ENCODE measurements at regions not wholly inside any gene's neighbourhood (a gene's known extent, or its start where the extent isn't known, plus 50 kb on each side); places are given as distances from the start of the nearest gene placed in this dataset.

GRCh38 chr12:42979746-42980145 lies 390.2 kb upstream of the PRICKLE1 start:
- Histone ChIP-seq H3K4me2 (ENCODE audit: control insufficient read depth, insufficient read depth) (no peak overlapping the region), H2AFZ (ENCODE audit: control insufficient read depth, low read depth, low read length) (no peak overlapping the region), H3K79me2 (ENCODE audit: control insufficient read depth, insufficient read depth, low read length) (no peaks in the 10 kb centered on the region), H3K9me3 (replicated peaks; ENCODE audit: control insufficient read depth, insufficient read depth, low read length) (no peaks in the 10 kb centered on the region), H4K20me1 (ENCODE audit: control insufficient read depth, insufficient read depth) (no peaks in the 10 kb centered on the region), H3K27ac (ENCODE audit: control insufficient read depth, insufficient read depth) (no peak overlapping the region), H3K27me3 (replicated peaks in 1 of 2; ENCODE audit: control insufficient read depth in 2 of 2, insufficient read depth in 2 of 2, low read length in 1 of 2) (no peaks in the 10 kb centered on the region), H3K36me3 (ENCODE audit: control insufficient read depth in 2 of 2, insufficient read depth in 2 of 2, low read length in 1 of 2) (no peaks in the 10 kb centered on the region), H3K4me1 (ENCODE audit: control insufficient read depth, insufficient read depth, low read length) (no peaks in the 10 kb centered on the region), H3K4me3 (no peak overlapping the region), H3K9ac (ENCODE audit: control insufficient read depth, insufficient read depth, low read length) (no peak overlapping the region)
- ChIA-PET SMC1A (ENCODE audit: uncharacterized antibody, unreplicated experiment) (no interaction called here), RAD21 (ENCODE audit: unreplicated experiment) (no interaction called here), POLR2A (no interaction called here), CTCF (no interaction called here)
- DNase-seq (ENCODE audit: low read depth, low spot score) = no peak
- no peak for TF ChIP-seq GATAD2B (conservative IDR thresholded peaks at IDR 0.05; ENCODE audit: low read depth)
- no peak for TF ChIP-seq CREB1 (IDR thresholded peaks at IDR 0.05; ENCODE audit: low read depth)
- TF ChIP-seq EED (IDR thresholded peaks at IDR 0.05; ENCODE audit: low read depth) = no peak
- no peak for TF ChIP-seq NR2C2 (IDR thresholded peaks at IDR 0.05; ENCODE audit: borderline replicate concordance, control insufficient read depth, insufficient read length, low read depth)
- TF ChIP-seq SMARCA5 (IDR thresholded peaks at IDR 0.05) = no peak
- TF ChIP-seq BCL11A (IDR thresholded peaks at IDR 0.05; ENCODE audit: low read depth, low read length) = no peak
- no peak for TF ChIP-seq POLR2AphosphoS2 (IDR thresholded peaks at IDR 0.05; ENCODE audit: low read depth, low read length)
- no peak for TF ChIP-seq HCFC1 (IDR thresholded peaks at IDR 0.05; ENCODE audit: low read length)
- no peak for TF ChIP-seq STAT1 (conservative IDR thresholded peaks at IDR 0.05)
- in situ Hi-C loops (cut with MboI) = no loop called here
- no peak for FAIRE-seq
- no TSS peak for BruUV-seq (replicated peaks)
- intact Hi-C loops (cut with micrococcal nuclease; ENCODE audit: unreplicated experiment) = no loop called here
- no peak for ATAC-seq

- ChIA-PET RAD21 (ENCODE audit: unreplicated experiment) (no interaction called here), SMC1A (ENCODE audit: uncharacterized antibody, unreplicated experiment) (no interaction called here), CTCF (no interaction called here), POLR2A (no interaction called here)
- Histone ChIP-seq H3K4me2 (ENCODE audit: control insufficient read depth, insufficient read depth) (no peak overlapping the region), H3K4me3 (no peak overlapping the region), H3K79me2 (ENCODE audit: control insufficient read depth, insufficient read depth, low read length) (no peaks in the 10 kb centered on the region), H3K9ac (ENCODE audit: control insufficient read depth, insufficient read depth, low read length) (no peak overlapping the region), H4K20me1 (ENCODE audit: control insufficient read depth, insufficient read depth) (no peaks in the 10 kb centered on the region), H3K36me3 (ENCODE audit: control insufficient read depth in 2 of 2, insufficient read depth in 2 of 2, low read length in 1 of 2) (no peaks in the 10 kb centered on the region), H3K9me3 (replicated peaks; ENCODE audit: control insufficient read depth, insufficient read depth, low read length) (no peaks in the 10 kb centered on the region), H3K4me1 (ENCODE audit: control insufficient read depth, insufficient read depth, low read length) (no peaks in the 10 kb centered on the region), H3K27ac (ENCODE audit: control insufficient read depth, insufficient read depth) (no peak overlapping the region), H3K27me3 (replicated peaks in 1 of 2; ENCODE audit: control insufficient read depth in 2 of 2, insufficient read depth in 2 of 2, low read length in 1 of 2) (no peaks in the 10 kb centered on the region), H2AFZ (ENCODE audit: control insufficient read depth, low read depth, low read length) (no peak overlapping the region)
- DNase-seq (ENCODE audit: low read depth, low spot score) (no peak), FAIRE-seq (no peak), ATAC-seq (no peak)
- in situ Hi-C loops (cut with MboI) (no loop called here), intact Hi-C loops (cut with micrococcal nuclease; ENCODE audit: unreplicated experiment) (no loop called here)
- WGBS (ENCODE audit: insufficient coverage, insufficient replicate concordance, low lambda C conversion rate, missing lambda C conversion rate) = 0% methylated on average over 1 of the region's 1 CpG
- BruUV-seq (replicated peaks) = no TSS peak
- TF ChIP-seq FOS (IDR thresholded peaks at IDR 0.05; ENCODE audit: borderline replicate concordance, extremely low read depth, insufficient read length) (no peak), EED (IDR thresholded peaks at IDR 0.05; ENCODE audit: low read depth) (no peak), POLR2A (IDR thresholded peaks at IDR 0.05; ENCODE audit: low read depth, low read length) (no peak), NFYB (IDR thresholded peaks at IDR 0.05; ENCODE audit: insufficient read depth, low read depth, low read length) (no peak), ZSCAN29 (IDR thresholded peaks at IDR 0.05) (no peak), PAX8 (IDR thresholded peaks at IDR 0.05) (no peak), ASH2L (IDR thresholded peaks at IDR 0.05; ENCODE audit: borderline replicate concordance, low read depth) (no peak), NR2C2 (IDR thresholded peaks at IDR 0.05; ENCODE audit: borderline replicate concordance, control insufficient read depth, insufficient read length, low read depth) (no peak), CREB1 (IDR thresholded peaks at IDR 0.05; ENCODE audit: low read depth) (no peak), ZNF207 (IDR thresholded peaks at IDR 0.05; ENCODE audit: borderline replicate concordance) (no peak)
- TF ChIP-seq, protein P1, sequence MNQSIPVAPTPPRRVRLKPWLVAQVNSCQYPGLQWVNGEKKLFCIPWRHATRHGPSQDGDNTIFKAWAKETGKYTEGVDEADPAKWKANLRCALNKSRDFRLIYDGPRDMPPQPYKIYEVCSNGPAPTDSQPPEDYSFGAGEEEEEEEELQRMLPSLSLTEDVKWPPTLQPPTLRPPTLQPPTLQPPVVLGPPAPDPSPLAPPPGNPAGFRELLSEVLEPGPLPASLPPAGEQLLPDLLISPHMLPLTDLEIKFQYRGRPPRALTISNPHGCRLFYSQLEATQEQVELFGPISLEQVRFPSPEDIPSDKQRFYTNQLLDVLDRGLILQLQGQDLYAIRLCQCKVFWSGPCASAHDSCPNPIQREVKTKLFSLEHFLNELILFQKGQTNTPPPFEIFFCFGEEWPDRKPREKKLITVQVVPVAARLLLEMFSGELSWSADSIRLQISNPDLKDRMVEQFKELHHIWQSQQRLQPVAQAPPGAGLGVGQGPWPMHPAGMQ (IDR thresholded peaks at IDR 0.05; ENCODE audit: borderline replicate concordance) = no peak
- TF ChIP-seq, protein P2, sequence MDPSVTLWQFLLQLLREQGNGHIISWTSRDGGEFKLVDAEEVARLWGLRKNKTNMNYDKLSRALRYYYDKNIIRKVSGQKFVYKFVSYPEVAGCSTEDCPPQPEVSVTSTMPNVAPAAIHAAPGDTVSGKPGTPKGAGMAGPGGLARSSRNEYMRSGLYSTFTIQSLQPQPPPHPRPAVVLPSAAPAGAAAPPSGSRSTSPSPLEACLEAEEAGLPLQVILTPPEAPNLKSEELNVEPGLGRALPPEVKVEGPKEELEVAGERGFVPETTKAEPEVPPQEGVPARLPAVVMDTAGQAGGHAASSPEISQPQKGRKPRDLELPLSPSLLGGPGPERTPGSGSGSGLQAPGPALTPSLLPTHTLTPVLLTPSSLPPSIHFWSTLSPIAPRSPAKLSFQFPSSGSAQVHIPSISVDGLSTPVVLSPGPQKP (IDR thresholded peaks at IDR 0.05; ENCODE audit: low read depth, low read length) = no peak
Measured at GRCh38 chr12:42978708-42979107, 389.2 kb upstream of the PRICKLE1 start.

All from GM12878 (cell line).